ENCODE measurements at regions not wholly inside any gene's neighbourhood (a gene's known extent, or its start where the extent isn't known, plus 50 kb on each side); places are given as distances from the start of the nearest gene placed in this dataset.
"Not testable (repeated sequence)": the region's sequence is repeated elsewhere in the genome, so short reads cannot be mapped to it uniquely, and the experiment has no call there.

DNA sequence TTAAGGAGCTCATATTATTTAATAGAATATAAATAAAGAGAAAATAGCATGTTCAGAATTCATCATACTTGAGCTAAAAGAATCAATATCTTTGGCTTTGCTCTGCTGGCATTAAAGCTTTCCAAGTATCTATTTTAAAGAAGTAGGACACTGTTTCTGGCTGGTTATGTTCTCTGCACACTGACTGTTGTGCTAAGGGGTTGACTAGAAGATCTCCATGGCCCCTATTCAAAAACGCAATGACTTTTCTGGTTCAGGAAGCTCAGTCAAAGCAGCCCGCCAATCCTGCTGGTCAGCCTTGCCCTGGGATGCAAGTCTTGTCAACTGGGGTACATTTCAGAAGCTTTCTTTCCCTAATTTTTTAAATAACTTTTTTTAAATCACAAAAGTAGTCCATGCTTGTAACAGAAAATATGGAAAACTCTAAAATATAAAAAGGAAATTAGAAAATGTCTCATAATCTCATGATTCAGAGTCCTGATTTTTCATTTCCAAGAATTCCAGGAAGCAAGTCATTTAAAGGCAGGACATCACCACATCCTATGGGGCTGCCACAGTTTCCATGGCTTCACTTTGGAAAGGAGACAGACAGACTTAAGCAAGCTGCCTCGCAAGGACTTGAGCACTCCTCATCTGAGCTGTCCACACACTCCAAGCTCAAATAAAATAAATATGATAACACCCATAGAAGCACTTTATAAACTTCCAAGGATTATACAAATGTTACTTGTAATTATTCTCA, 195.1 kb downstream of the TXNL1 start:
- Histone ChIP-seq H3K36me3 (ENCODE audit: control insufficient read depth in 2 of 2, insufficient read depth in 1 of 2, low read length in 2 of 2) (no peaks in the 10 kb centered on the region), H3K27ac (ENCODE audit: extremely low read depth, low read depth, low read length) (no peak overlapping the region), H3K4me1 (ENCODE audit: control insufficient read depth, insufficient read depth, low read length) (no peaks in the 10 kb centered on the region), H3K9me3 (ENCODE audit: control insufficient read depth, insufficient read depth, low read depth, low read length) (no peaks in the 10 kb centered on the region), H3K4me3 (ENCODE audit: low read depth, low read length) (no peak overlapping the region)
- ChIA-PET CTCF (no interaction called here), POLR2A (no interaction called here)
- no peak for TF ChIP-seq ZNF510 (tag by site-specific recombination; IDR thresholded peaks at IDR 0.05; ENCODE audit: insufficient replicate concordance)
- TF ChIP-seq, protein P1, sequence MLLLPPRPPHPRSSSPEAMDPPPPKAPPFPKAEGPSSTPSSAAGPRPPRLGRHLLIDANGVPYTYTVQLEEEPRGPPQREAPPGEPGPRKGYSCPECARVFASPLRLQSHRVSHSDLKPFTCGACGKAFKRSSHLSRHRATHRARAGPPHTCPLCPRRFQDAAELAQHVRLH (tag by site-specific recombination; IDR thresholded peaks at IDR 0.05): no peak
- TF ChIP-seq GLI4 (tag by site-specific recombination; IDR thresholded peaks at IDR 0.05): no peak
- TF ChIP-seq, protein P2, sequence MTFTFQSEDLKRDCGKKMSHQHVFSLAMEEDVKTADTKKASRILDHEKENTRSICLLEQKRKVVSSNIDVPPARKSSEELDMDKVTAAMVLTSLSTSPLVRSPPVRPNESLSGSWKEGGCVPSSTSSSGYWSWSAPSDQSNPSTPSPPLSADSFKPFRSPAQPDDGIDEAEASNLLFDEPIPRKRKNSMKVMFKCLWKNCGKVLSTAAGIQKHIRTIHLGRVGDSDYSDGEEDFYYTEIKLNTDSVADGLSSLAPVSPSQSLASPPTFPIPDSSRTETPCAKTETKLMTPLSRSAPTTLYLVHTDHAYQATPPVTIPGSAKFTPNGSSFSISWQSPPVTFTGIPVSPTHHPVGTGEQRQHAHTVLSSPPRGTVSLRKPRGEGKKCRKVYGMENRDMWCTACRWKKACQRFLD (tag by site-specific recombination; IDR thresholded peaks at IDR 0.05): no peak
- TF ChIP-seq, protein P3, sequence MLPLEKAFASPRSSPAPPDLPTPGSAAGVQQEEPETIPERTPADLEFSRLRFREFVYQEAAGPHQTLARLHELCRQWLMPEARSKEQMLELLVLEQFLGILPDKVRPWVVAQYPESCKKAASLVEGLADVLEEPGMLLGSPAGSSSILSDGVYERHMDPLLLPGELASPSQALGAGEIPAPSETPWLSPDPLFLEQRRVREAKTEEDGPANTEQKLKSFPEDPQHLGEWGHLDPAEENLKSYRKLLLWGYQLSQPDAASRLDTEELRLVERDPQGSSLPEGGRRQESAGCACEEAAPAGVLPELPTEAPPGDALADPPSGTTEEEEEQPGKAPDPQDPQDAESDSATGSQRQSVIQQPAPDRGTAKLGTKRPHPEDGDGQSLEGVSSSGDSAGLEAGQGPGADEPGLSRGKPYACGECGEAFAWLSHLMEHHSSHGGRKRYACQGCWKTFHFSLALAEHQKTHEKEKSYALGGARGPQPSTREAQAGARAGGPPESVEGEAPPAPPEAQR (tag by site-specific recombination; IDR thresholded peaks at IDR 0.05): no peak

DNA sequence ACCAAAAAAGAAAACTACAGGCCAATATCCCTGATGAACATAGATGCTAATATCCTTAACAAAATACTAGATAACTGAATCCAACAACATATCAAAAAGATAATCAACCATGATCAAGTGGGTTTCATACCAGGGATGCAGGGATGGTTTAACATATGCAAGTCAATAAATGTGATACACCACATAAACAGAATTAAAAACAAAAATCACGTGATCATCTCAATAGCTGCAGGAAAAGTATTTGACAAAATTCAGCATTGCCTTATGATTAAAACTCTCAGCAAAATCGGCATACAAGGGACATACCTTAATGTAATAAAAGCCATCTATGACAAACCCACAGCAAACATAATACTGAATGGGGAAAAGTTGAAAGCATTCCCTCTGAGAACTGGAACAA, 199.9 kb downstream of the TXNL1 start:
- POLR2A ChIA-PET: not testable (repeated sequence)

DNA sequence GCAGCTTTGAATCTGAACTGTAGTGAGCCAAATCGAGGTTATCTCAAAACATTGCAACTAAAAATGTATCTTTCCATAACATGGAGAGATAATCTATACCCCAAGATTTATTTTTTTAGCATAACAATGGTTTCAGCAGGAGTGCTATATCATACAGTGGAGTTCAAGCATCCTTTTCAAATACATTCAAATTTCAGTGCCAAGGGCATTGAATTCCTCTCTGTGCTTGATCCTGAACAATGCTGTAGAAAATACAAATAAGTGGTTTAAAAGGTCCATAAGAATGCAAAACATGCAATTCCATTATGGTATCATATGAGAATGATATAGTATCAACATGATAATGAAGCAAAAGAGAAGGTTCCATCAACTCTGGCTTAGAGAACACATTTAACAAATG, 201.7 kb downstream of the TXNL1 start:
- H3K36me3 ChIP-seq (ENCODE audit: control insufficient read depth in 2 of 2, insufficient read depth in 1 of 2, low read length in 2 of 2): no peaks in the 10 kb centered on the region
- H3K9me3 ChIP-seq (ENCODE audit: control insufficient read depth, insufficient read depth, low read depth, low read length): no peaks in the 10 kb centered on the region
- H3K4me1 ChIP-seq (ENCODE audit: control insufficient read depth, insufficient read depth, low read length): no peaks in the 10 kb centered on the region
- ChIA-PET POLR2A (no interaction called here), CTCF (no interaction called here)
- no peak overlapping the region for H3K27ac ChIP-seq (ENCODE audit: extremely low read depth, low read depth, low read length)
- H3K4me3 ChIP-seq (ENCODE audit: low read depth, low read length): no peak overlapping the region
- TF ChIP-seq ZNF202 (tag by site-specific recombination; IDR thresholded peaks at IDR 0.05; ENCODE audit: borderline replicate concordance): no peak
- TF ChIP-seq ZNF707 (tag by site-specific recombination; IDR thresholded peaks at IDR 0.05): no peak
- no peak for TF ChIP-seq ZNF157 (tag by site-specific recombination; IDR thresholded peaks at IDR 0.05)
- TF ChIP-seq ZNF324 (tag by site-specific recombination; IDR thresholded peaks at IDR 0.05): no peak
- TF ChIP-seq, protein P4, sequence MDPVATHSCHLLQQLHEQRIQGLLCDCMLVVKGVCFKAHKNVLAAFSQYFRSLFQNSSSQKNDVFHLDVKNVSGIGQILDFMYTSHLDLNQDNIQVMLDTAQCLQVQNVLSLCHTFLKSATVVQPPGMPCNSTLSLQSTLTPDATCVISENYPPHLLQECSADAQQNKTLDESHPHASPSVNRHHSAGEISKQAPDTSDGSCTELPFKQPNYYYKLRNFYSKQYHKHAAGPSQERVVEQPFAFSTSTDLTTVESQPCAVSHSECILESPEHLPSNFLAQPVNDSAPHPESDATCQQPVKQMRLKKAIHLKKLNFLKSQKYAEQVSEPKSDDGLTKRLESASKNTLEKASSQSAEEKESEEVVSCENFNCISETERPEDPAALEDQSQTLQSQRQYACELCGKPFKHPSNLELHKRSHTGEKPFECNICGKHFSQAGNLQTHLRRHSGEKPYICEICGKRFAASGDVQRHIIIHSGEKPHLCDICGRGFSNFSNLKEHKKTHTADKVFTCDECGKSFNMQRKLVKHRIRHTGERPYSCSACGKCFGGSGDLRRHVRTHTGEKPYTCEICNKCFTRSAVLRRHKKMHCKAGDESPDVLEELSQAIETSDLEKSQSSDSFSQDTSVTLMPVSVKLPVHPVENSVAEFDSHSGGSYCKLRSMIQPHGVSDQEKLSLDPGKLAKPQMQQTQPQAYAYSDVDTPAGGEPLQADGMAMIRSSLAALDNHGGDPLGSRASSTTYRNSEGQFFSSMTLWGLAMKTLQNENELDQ (tag by site-specific recombination; IDR thresholded peaks at IDR 0.05; ENCODE audit: low read depth): no peak
- TF ChIP-seq, protein P1 (tag by site-specific recombination; IDR thresholded peaks at IDR 0.05): no peak
- TF ChIP-seq ZNF549 (tag by site-specific recombination; IDR thresholded peaks at IDR 0.05): no peak
- no peak for TF ChIP-seq ZNF221 (tag by site-specific recombination; IDR thresholded peaks at IDR 0.05; ENCODE audit: borderline replicate concordance)
- TF ChIP-seq ZNF24 (tag by site-specific recombination; IDR thresholded peaks at IDR 0.05): no peak
- TF ChIP-seq ZNF37A (tag by site-specific recombination; IDR thresholded peaks at IDR 0.05): no peak
- no peak for TF ChIP-seq KLF16 (tag by site-specific recombination; IDR thresholded peaks at IDR 0.05)

More for the DNA sequence above, 199.9 kb downstream of the TXNL1 start:
- H3K27ac ChIP-seq (ENCODE audit: extremely low read depth, low read depth, low read length); H3K9me3 ChIP-seq (ENCODE audit: control insufficient read depth, insufficient read depth, low read depth, low read length); H3K4me3 ChIP-seq (ENCODE audit: low read depth, low read length); H3K4me1 ChIP-seq (ENCODE audit: control insufficient read depth, insufficient read depth, low read length); CTCF ChIA-PET; H3K36me3 ChIP-seq (ENCODE audit: control insufficient read depth in 2 of 2, insufficient read depth in 1 of 2, low read length in 2 of 2): not testable (repeated sequence)
